Smooth muscle cell (in vitro differentiated cells): ENCODE measurements at regions not wholly inside any gene's neighbourhood (a gene's known extent, or its start where the extent isn't known, plus 50 kb on each side); places are given as distances from the start of the nearest gene placed in this dataset.

Source experiments
- DNase-seq: peaks from one replicate; lab custom pipeline; 2025; ENCODE audit not compliant: unreplicated experiment; lab: John Stamatoyannopoulos, UW
- H2AFZ ChIP-seq: fragments of 200-600 bp; sonication (generic); 2 replicates; pipeline ENCODE4 v1.6.0; 2016; ENCODE audit warnings: antibody characterized with exemption, low read depth, mild to moderate bottlenecking
- H3F3A ChIP-seq: fragments of 200-600 bp; sonication (generic); 2 replicates; pipeline ENCODE4 v1.6.0; 2017; ENCODE audit warnings: antibody characterized with exemption, low read depth
- H3K27ac ChIP-seq: fragments of 200-600 bp; sonication (generic); 2 replicates; pipeline ENCODE4 v1.5.1; 2016; ENCODE audit warnings: low read depth, mild to moderate bottlenecking
- H3K27me3 ChIP-seq: fragments of 200-600 bp; sonication (generic); 2 replicates; pipeline ENCODE4 v1.6.1; 2016; ENCODE audit warnings: low read depth, mild to moderate bottlenecking
- H3K36me3 ChIP-seq: fragments of 200-600 bp; sonication (generic); 2 replicates; pipeline ENCODE4 v1.5.1; 2016; ENCODE audit warnings: low read depth
- H3K4me1 ChIP-seq: fragments of 200-600 bp; sonication (generic); 2 replicates; pipeline ENCODE4 v1.5.1; 2016; ENCODE audit warnings: low read depth
- H3K4me2 ChIP-seq: fragments of 200-600 bp; sonication (generic); 2 replicates; pipeline ENCODE4 v1.6.0; 2016; ENCODE audit warnings: mild to moderate bottlenecking
- H3K4me3 ChIP-seq: fragments of 200-600 bp; sonication (generic); 2 replicates; pipeline ENCODE4 v1.5.1; 2016; ENCODE audit warnings: mild to moderate bottlenecking
- H3K79me2 ChIP-seq: fragments of 200-600 bp; sonication (generic); 2 replicates; pipeline ENCODE4 v1.6.0; 2016; ENCODE audit warnings: low read depth, mild to moderate bottlenecking
- H3K9ac ChIP-seq: fragments of 200-600 bp; sonication (generic); 2 replicates; pipeline ENCODE4 v1.6.0; 2016; ENCODE audit warnings: low read depth
- H3K9me3 ChIP-seq: fragments of 200-600 bp; sonication (generic); replicated peaks from 2 replicates; pipeline ENCODE4 v1.5.1; 2016; ENCODE audit warnings: low read depth
- H4K20me1 ChIP-seq: fragments of 200-600 bp; sonication (generic); 2 replicates; pipeline ENCODE4 v1.6.0; 2016; ENCODE audit warnings: low read depth
- CTCF ChIP-seq: fragments of 200-600 bp; sonication (generic); IDR thresholded peaks from 2 replicates; pipeline ENCODE4 v1.5.1; 2017; ENCODE audit warnings: borderline replicate concordance, mild to moderate bottlenecking, antibody characterized with exemption; ENCODE audit not compliant: insufficient read depth, poor library complexity, severe bottlenecking
- WGBS: methylation state at CpG from one replicate; pipeline ENCODE4 v1.1.7; 2016; ENCODE audit warnings: low lambda C conversion rate; 5-methylcytosine and 5-hydroxymethylcytosine counted together

- Histone ChIP-seq H3K9ac (no peak overlapping the region), H3K9me3 (no peaks in the 10 kb centered on the region), H3F3A (no peaks in the 10 kb centered on the region), H3K79me2 (no peaks in the 10 kb centered on the region), H2AFZ (no peak overlapping the region), H3K4me2 (no peak overlapping the region), H3K4me3 (no peak overlapping the region), H3K36me3 (no peaks in the 10 kb centered on the region), H3K27me3 (no peaks in the 10 kb centered on the region), H3K4me1 (no peaks in the 10 kb centered on the region), H4K20me1 (no peaks in the 10 kb centered on the region), H3K27ac (no peak overlapping the region)
- TF ChIP-seq CTCF = no peak
- no peak for DNase-seq
Measured at GRCh38 chr4:31455612-31456011, 735.4 kb downstream of the PCDH7 start.

DNA sequence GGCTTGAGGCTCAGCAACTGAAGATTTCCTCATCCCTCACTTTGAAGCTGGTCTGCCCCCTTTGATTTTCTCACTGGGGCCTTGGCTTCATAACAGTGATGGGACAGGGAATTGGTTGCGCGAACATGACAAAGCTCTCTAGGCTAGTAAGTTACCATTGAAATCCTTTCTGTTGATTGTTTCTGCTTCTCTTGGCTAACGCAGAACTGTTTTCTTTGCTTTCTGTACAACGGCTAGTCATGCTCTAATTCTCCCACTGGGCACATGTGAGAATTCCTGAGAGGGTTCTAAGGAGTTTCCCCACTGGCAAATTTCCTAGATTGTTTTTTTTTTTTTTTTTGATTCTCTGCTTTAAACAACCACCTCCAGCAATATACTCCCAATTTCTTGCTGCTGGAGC, 738.6 kb downstream of the PCDH7 start:
- H3K4me3 ChIP-seq = no peak overlapping the region
- TF ChIP-seq CTCF = no peak
- H3K4me1 ChIP-seq = no peaks in the 10 kb centered on the region
- no peak overlapping the region for H3K4me2 ChIP-seq
- H3K36me3 ChIP-seq = no peaks in the 10 kb centered on the region
- no peaks in the 10 kb centered on the region for H3F3A ChIP-seq
- no peaks in the 10 kb centered on the region for H3K27me3 ChIP-seq
- no peak for DNase-seq
- 94% methylated on average over 4 of the region's 4 CpGs for WGBS
- H3K9ac ChIP-seq = no peak overlapping the region
- H4K20me1 ChIP-seq = no peaks in the 10 kb centered on the region
- H3K79me2 ChIP-seq = no peaks in the 10 kb centered on the region
- no peak overlapping the region for H2AFZ ChIP-seq
- peaks cover 2% of the 10 kb centered on the region for H3K9me3 ChIP-seq
- no peak overlapping the region for H3K27ac ChIP-seq

DNA sequence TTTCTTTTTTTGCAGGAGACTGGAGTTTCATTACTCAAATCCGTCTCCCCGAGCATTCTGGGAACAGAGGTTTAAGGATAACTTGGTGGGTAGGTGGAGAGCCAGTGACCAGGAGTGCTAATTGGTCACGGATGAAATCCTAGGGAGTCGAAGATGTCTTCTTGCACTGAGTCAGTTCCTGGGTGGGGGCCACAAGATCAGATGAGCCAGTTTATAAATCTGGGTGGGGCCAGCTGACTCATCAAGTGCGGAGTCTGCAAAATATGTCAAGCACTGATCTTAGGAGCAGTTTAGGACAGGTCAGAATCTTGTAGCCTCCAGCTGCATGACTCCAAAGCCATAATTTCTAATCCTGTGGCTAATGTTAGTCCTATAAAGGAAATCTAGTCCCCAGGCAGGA, 741.3 kb downstream of the PCDH7 start:
- no peak overlapping the region for H3K4me2 ChIP-seq
- H4K20me1 ChIP-seq = no peaks in the 10 kb centered on the region
- no peaks in the 10 kb centered on the region for H3K27me3 ChIP-seq
- peaks cover 2% of the 10 kb centered on the region for H3K9me3 ChIP-seq
- no peak overlapping the region for H3K27ac ChIP-seq
- no peak for TF ChIP-seq CTCF
- no peak overlapping the region for H2AFZ ChIP-seq
- H3K4me1 ChIP-seq = no peaks in the 10 kb centered on the region
- no peaks in the 10 kb centered on the region for H3F3A ChIP-seq
- no peaks in the 10 kb centered on the region for H3K36me3 ChIP-seq
- no peak for DNase-seq
- no peaks in the 10 kb centered on the region for H3K79me2 ChIP-seq
- H3K4me3 ChIP-seq = no peak overlapping the region
- H3K9ac ChIP-seq = no peak overlapping the region
- 89% methylated on average over 5 of the region's 5 CpGs for WGBS

DNA sequence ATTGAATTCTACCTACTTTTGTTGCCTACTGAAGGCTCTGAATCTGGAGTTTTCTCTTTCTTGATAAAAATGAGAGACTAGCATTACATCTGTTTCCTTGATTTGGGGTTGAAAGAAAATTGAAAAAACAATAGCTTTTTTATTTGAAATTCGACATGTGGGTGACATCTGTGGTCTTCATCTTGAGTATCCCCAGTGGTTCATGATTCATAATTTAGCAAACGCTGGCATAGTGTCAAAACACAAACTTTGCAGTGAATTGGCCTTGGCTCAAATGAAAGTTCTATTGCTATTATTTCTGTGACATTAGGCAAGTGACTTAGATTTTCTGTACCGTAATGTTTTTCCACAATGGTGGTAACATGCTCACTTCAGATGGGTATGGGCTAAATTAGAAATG, 747.6 kb downstream of the PCDH7 start:
- no peak for TF ChIP-seq CTCF
- H3K9me3 ChIP-seq = peaks cover 2% of the 10 kb centered on the region
- H3F3A ChIP-seq = no peaks in the 10 kb centered on the region
- no peaks in the 10 kb centered on the region for H3K4me1 ChIP-seq
- H3K4me2 ChIP-seq = no peak overlapping the region
- no peak overlapping the region for H3K4me3 ChIP-seq
- DNase-seq = no peak
- 91% methylated on average over 3 of the region's 3 CpGs for WGBS
- no peak overlapping the region for H3K27ac ChIP-seq
- no peaks in the 10 kb centered on the region for H3K36me3 ChIP-seq
- no peaks in the 10 kb centered on the region for H3K27me3 ChIP-seq
- no peaks in the 10 kb centered on the region for H3K79me2 ChIP-seq
- H4K20me1 ChIP-seq = no peaks in the 10 kb centered on the region
- no peak overlapping the region for H3K9ac ChIP-seq
- H2AFZ ChIP-seq = no peak overlapping the region
